Panc1 (cell line): ENCODE measurements at regions not wholly inside any gene's neighbourhood (a gene's known extent, or its start where the extent isn't known, plus 50 kb on each side); places are given as distances from the start of the nearest gene placed in this dataset.

ENCODE experiments used
- CTCF ChIP-seq: fragments of 450-650 bp; IDR thresholded peaks from 2 replicates; pipeline ENCODE4 v1.5.1; 2017; ENCODE audit warnings: mild to moderate bottlenecking
- POLR2AphosphoS5 ChIP-seq: IDR thresholded peaks from 2 replicates; pipeline ENCODE4 v1.6.1; 2012; ENCODE audit warnings: mild to moderate bottlenecking, low read depth, low read length, moderate library complexity

GRCh38 chr3:59570806-59571205 is 521.0 kb upstream of the CFAP20DC start:
- no peak for TF ChIP-seq CTCF
- no peak for TF ChIP-seq POLR2AphosphoS5
